ENCODE measurements at regions not wholly inside any gene's neighbourhood (a gene's known extent, or its start where the extent isn't known, plus 50 kb on each side); places are given as distances from the start of the nearest gene placed in this dataset.

- no peak for TF ChIP-seq EZH2 (IDR thresholded peaks at IDR 0.05; ENCODE audit: low read length)
- TF ChIP-seq, protein P1, sequence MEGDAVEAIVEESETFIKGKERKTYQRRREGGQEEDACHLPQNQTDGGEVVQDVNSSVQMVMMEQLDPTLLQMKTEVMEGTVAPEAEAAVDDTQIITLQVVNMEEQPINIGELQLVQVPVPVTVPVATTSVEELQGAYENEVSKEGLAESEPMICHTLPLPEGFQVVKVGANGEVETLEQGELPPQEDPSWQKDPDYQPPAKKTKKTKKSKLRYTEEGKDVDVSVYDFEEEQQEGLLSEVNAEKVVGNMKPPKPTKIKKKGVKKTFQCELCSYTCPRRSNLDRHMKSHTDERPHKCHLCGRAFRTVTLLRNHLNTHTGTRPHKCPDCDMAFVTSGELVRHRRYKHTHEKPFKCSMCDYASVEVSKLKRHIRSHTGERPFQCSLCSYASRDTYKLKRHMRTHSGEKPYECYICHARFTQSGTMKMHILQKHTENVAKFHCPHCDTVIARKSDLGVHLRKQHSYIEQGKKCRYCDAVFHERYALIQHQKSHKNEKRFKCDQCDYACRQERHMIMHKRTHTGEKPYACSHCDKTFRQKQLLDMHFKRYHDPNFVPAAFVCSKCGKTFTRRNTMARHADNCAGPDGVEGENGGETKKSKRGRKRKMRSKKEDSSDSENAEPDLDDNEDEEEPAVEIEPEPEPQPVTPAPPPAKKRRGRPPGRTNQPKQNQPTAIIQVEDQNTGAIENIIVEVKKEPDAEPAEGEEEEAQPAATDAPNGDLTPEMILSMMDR (optimal IDR thresholded peaks at IDR 0.05 in 1 of 3, IDR thresholded peaks at IDR 0.05 in 1 of 3, conservative IDR thresholded peaks at IDR 0.05 in 1 of 3; ENCODE audit: extremely low read depth in 1 of 3, insufficient read depth in 2 of 3, low read length in 3 of 3) = no peak
Observed at GRCh38 chr2:64223055-64223454, 78.8 kb upstream of the PELI1 start.
